ENCODE measurements at regions not wholly inside any gene's neighbourhood (a gene's known extent, or its start where the extent isn't known, plus 50 kb on each side); places are given as distances from the start of the nearest gene placed in this dataset.

GRCh38 chr20:16203096-16203495 lies 370.2 kb downstream of the KIF16B start:
- Histone ChIP-seq H3K4me3 (replicated peaks; ENCODE audit: low read depth, low read length) (no peak overlapping the region), H3K27me3 (replicated peaks; ENCODE audit: control insufficient read depth, insufficient read depth, low read length) (no peaks in the 10 kb centered on the region), H3K36me3 (ENCODE audit: control insufficient read depth, insufficient read depth, low read length) (no peaks in the 10 kb centered on the region)
- TF ChIP-seq, protein P1, sequence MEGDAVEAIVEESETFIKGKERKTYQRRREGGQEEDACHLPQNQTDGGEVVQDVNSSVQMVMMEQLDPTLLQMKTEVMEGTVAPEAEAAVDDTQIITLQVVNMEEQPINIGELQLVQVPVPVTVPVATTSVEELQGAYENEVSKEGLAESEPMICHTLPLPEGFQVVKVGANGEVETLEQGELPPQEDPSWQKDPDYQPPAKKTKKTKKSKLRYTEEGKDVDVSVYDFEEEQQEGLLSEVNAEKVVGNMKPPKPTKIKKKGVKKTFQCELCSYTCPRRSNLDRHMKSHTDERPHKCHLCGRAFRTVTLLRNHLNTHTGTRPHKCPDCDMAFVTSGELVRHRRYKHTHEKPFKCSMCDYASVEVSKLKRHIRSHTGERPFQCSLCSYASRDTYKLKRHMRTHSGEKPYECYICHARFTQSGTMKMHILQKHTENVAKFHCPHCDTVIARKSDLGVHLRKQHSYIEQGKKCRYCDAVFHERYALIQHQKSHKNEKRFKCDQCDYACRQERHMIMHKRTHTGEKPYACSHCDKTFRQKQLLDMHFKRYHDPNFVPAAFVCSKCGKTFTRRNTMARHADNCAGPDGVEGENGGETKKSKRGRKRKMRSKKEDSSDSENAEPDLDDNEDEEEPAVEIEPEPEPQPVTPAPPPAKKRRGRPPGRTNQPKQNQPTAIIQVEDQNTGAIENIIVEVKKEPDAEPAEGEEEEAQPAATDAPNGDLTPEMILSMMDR (IDR thresholded peaks at IDR 0.05; ENCODE audit: insufficient read depth, low read length, poor library complexity, severe bottlenecking): no peak
- DNase-seq (ENCODE audit: extremely low read depth, insufficient read length): no peak

- Histone ChIP-seq H3K27me3 (replicated peaks; ENCODE audit: control insufficient read depth, insufficient read depth, low read length) (no peaks in the 10 kb centered on the region), H3K4me3 (replicated peaks; ENCODE audit: low read depth, low read length) (no peak overlapping the region), H3K36me3 (ENCODE audit: control insufficient read depth, insufficient read depth, low read length) (no peaks in the 10 kb centered on the region)
- no peak for DNase-seq (ENCODE audit: extremely low read depth, insufficient read length)
- TF ChIP-seq, protein P1 (IDR thresholded peaks at IDR 0.05; ENCODE audit: insufficient read depth, low read length, poor library complexity, severe bottlenecking): no peak
Measured at GRCh38 chr20:16201191-16201590, 372.1 kb downstream of the KIF16B start.

DNA sequence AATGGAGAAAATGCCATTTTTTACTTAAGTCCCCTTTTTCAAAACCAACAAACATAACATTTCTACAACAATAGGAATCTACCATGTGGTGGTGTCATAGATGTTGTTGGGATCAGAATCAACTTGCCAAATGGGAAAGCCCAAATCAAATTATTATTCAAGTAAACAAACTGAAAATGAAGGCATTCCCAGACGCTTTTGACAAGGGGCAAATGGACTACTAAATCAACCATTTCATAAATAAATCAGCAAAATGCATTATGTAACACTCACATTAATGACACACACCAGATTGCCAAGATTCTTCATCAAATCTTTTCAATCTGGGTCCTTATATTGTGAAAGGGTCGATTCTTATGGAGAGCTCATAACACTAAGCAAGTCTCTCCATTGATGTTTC lies 375.6 kb downstream of the KIF16B start:
- Histone ChIP-seq H3K36me3 (ENCODE audit: control insufficient read depth, insufficient read depth, low read length) (no peaks in the 10 kb centered on the region), H3K4me3 (replicated peaks; ENCODE audit: low read depth, low read length) (no peak overlapping the region), H3K27me3 (replicated peaks; ENCODE audit: control insufficient read depth, insufficient read depth, low read length) (no peaks in the 10 kb centered on the region)
- TF ChIP-seq, protein P1 (IDR thresholded peaks at IDR 0.05; ENCODE audit: insufficient read depth, low read length, poor library complexity, severe bottlenecking): no peak
- no peak for DNase-seq (ENCODE audit: extremely low read depth, insufficient read length)

DNA sequence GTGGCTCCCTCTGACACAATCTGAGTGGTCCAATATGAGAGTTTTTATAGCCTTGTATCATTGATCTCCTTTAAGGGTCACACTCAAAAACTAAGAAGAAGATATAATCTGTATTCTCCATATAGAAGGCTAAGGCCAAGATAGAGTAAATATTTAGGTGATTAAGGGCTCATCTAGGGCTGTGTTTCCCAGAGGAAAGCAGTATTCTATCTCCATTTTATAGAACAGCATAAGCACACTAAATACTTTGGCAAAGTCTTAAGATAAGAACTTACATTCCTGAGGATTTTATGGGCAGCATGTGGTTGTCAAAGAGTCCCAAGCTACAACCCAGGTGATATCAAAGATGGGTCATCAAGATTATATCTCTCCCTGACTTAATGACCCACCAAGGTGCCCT lies 377.6 kb downstream of the KIF16B start:
- Histone ChIP-seq H3K4me3 (replicated peaks; ENCODE audit: low read depth, low read length) (no peak overlapping the region), H3K36me3 (ENCODE audit: control insufficient read depth, insufficient read depth, low read length) (no peaks in the 10 kb centered on the region), H3K27me3 (replicated peaks; ENCODE audit: control insufficient read depth, insufficient read depth, low read length) (no peaks in the 10 kb centered on the region)
- DNase-seq (ENCODE audit: extremely low read depth, insufficient read length): no peak
- TF ChIP-seq, protein P1 (IDR thresholded peaks at IDR 0.05; ENCODE audit: insufficient read depth, low read length, poor library complexity, severe bottlenecking): no peak

- DNase-seq (ENCODE audit: extremely low read depth, insufficient read length): no peak
- Histone ChIP-seq H3K27me3 (replicated peaks; ENCODE audit: control insufficient read depth, insufficient read depth, low read length) (no peaks in the 10 kb centered on the region), H3K36me3 (ENCODE audit: control insufficient read depth, insufficient read depth, low read length) (no peaks in the 10 kb centered on the region), H3K4me3 (replicated peaks; ENCODE audit: low read depth, low read length) (no peak overlapping the region)
- TF ChIP-seq, protein P1 (IDR thresholded peaks at IDR 0.05; ENCODE audit: insufficient read depth, low read length, poor library complexity, severe bottlenecking): no peak
Measured at GRCh38 chr20:16194617-16195360, 378.5 kb downstream of the KIF16B start.
